Cardiac fibroblast (primary cell): ENCODE measurements at regions not wholly inside any gene's neighbourhood (a gene's known extent, or its start where the extent isn't known, plus 50 kb on each side); places are given as distances from the start of the nearest gene placed in this dataset.

ENCODE experiments used
- DNase-seq, 2 donors: peaks; one replicate each; pipeline versions ENCODE4 v3.0.0 to v3.0.0-alpha.2; 2010; ENCODE audit warnings: low read depth in 2 of 2
- H3K4me3 ChIP-seq, 2 donors: replicated peaks in 1 of 2; 1 replicate in 1 of 2; 2 replicates in 1 of 2; pipeline ENCODE4 v1.5.1; 2011; ENCODE audit warnings: low read depth in 2 of 2, low read length in 2 of 2, mild to moderate bottlenecking in 2 of 2, moderate library complexity in 1 of 2
- TF ChIP-seq, protein P1 (sequence below): IDR thresholded peaks from one replicate; pipeline ENCODE4 v1.5.1; 2011; ENCODE audit warnings: low read depth, mild to moderate bottlenecking, low read length, inconsistent platforms

DNA sequence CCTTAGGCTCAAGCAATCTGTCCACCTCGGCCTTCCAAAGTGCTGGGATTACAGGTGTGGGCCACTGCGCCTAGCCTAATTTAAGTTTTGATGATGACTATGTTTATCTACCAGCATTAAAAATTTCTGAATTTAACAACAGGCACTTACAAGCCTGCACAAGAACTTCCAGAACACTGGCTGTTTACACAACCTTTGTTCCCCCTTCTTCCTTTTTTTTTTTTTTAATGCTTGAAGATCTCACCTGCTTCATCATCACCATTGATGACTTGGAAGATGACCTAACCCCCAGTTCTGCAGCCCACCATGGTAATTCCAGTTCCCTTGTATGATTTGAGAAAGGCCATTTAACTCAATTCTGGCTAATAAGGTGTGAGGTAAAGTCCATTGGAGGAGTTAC is 70.4 kb downstream of the GJD2 start:
- no peak overlapping the region for H3K4me3 ChIP-seq
- no peak for DNase-seq
- TF ChIP-seq, protein P1, sequence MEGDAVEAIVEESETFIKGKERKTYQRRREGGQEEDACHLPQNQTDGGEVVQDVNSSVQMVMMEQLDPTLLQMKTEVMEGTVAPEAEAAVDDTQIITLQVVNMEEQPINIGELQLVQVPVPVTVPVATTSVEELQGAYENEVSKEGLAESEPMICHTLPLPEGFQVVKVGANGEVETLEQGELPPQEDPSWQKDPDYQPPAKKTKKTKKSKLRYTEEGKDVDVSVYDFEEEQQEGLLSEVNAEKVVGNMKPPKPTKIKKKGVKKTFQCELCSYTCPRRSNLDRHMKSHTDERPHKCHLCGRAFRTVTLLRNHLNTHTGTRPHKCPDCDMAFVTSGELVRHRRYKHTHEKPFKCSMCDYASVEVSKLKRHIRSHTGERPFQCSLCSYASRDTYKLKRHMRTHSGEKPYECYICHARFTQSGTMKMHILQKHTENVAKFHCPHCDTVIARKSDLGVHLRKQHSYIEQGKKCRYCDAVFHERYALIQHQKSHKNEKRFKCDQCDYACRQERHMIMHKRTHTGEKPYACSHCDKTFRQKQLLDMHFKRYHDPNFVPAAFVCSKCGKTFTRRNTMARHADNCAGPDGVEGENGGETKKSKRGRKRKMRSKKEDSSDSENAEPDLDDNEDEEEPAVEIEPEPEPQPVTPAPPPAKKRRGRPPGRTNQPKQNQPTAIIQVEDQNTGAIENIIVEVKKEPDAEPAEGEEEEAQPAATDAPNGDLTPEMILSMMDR: no peak

DNA sequence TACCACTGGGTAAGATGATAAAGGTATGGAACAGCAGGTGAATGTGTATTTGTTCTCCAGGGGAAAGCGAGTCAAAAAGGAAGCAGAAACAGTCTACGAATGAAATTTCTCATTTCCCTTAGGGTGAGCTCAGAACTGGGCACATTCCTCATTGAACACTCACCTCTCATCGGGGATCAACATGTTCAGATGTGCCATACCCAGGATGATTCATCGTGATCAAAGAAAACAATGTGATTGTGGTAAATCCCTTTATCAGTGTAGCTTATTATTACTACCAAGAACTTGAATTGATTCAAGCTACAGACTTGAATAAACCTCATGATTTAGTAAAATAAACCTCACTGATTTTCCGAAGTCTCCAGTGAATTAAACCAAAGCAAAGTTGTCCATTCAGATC is 72.1 kb downstream of the GJD2 start:
- DNase-seq: peak in 1 of 2 donors; percentile 86
- TF ChIP-seq, protein P1: no peak
- H3K4me3 ChIP-seq: no peak overlapping the region

DNA sequence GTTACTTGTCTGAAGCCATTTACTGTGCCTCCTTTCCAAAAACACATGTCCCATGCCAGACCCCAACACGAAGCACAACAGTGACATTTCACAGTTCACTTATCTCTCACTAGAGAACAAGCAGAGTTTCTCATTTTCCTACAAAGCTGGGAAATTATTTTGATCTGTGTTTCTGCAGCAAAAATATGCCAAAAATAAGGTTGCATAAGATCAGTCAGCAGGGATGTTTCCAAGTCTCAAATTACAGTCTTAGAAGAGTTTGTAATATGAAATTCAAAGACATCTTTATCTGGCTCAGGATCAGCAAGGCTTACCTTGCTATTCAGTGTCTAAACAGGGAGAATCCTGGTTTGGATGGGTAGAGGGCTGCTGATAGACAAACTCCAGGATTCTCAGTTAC is 75.5 kb downstream of the GJD2 start:
- TF ChIP-seq, protein P1: no peak
- peak in 1 of 2 donors; percentile 28 for DNase-seq
- H3K4me3 ChIP-seq: no peak overlapping the region

DNA sequence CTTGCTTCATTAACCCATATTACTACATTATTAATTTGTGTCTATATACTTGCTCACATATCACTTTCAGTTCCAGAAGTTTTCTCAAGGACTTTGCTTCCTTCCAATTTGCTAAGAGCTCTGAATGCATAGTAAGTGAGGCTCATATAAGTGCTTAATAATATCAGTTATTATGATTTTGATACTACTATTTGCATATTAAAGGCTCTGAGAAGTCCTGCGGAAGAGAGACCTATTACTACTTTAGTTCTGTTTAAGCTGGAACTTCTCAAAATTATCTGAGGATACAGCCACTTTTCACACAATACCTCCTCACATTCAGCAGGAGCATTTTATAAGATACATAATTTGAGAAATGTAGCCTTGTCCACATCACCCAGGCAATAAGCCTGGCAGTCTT is 81.6 kb downstream of the GJD2 start:
- TF ChIP-seq, protein P1: no peak
- no peak for DNase-seq
- no peak overlapping the region for H3K4me3 ChIP-seq

DNA sequence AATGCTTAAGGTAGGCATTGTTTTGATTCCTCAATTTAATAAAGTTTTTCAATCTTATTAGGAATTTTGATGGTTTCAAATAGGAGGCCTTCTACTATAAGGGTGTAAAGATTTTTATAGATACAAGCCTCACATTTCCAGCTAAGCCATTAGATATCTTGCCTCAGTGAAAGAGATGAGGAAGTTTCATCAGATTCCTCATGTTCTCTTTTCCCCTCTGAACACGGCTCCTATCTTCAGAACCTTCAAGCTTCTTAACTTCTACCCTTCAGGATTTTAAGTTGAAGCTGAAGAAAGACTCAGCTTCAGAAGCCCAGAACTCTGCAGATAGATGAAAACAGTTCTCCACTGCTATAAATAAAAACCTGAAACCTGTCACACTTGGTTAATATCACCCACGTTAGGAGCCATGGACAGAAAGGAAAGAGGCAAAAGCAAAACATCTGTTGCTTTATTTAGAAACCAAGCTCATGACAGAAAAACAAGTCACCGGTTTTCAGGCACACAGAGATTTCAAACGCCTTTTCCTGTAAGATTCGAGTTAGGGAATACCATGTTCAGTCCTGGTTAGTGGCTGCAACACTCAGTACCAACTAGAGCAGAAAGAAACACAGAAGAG is 82.2 kb upstream of the GOLGA8B start:
- TF ChIP-seq, protein P1: no peak
- no peak overlapping the region for H3K4me3 ChIP-seq
- DNase-seq: no peak

DNA sequence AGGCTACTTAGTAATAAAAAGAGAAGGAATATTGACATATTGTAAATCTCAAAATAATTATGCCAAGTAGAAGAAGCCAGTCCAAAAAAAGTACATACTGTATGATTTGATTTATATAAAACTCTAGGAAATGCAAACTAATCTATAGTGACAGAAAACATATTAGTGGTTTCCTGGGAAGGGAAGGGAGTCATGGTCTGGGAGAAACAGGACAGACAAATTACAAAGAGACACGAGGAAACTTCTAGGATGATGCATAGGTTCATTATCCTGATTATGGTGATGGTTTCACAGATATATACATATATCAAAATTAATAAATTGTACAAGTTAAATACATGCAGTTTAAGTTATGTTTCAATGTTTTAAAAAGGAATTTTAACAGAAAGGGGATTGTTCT is 81.0 kb upstream of the GOLGA8B start:
- no peak for DNase-seq
- TF ChIP-seq, protein P1: no peak
- H3K4me3 ChIP-seq: no peak overlapping the region

DNA sequence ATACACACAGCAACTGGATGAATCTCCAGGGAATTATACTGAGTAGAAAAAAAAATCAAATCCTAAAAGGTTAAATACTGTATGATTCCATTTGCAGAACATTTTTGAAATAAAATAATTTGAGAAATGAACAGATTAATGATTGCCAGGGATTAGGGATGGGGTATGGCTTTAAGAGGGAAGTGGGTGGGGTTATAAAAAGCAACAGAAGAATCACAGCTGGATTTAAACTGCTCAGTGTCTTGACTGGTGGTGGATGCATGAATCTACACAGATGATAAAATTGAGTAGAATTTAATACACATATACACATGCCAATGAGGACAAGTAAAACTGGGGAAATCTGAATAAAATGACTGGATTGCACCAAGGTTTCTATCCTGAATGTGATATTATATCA is 79.7 kb upstream of the GOLGA8B start:
- DNase-seq: no peak
- TF ChIP-seq, protein P1: no peak
- H3K4me3 ChIP-seq: no peak overlapping the region
